ENCODE measurements at regions not wholly inside any gene's neighbourhood (a gene's known extent, or its start where the extent isn't known, plus 50 kb on each side); places are given as distances from the start of the nearest gene placed in this dataset.

GRCh38 chr5:111587728-111588127, 75.4 kb upstream of the STARD4 start:
- no peak for TF ChIP-seq YY1 (IDR thresholded peaks at IDR 0.05)
- TF ChIP-seq RAD21 (IDR thresholded peaks at IDR 0.05): no peak
- no peak for TF ChIP-seq ATF3 (IDR thresholded peaks at IDR 0.05)
- TF ChIP-seq ZBTB33 (IDR thresholded peaks at IDR 0.05): no peak
- TF ChIP-seq MAX (IDR thresholded peaks at IDR 0.05): no peak
- TF ChIP-seq RXRA (IDR thresholded peaks at IDR 0.05): no peak
- TF ChIP-seq FOXA2 (IDR thresholded peaks at IDR 0.05): no peak
- TF ChIP-seq EGR1 (IDR thresholded peaks at IDR 0.05; ENCODE audit: low read depth in 2 of 2): no peak
- TF ChIP-seq HNF4G (IDR thresholded peaks at IDR 0.05): no peak
- TF ChIP-seq JUND (IDR thresholded peaks at IDR 0.05): no peak
- TF ChIP-seq GABPA (IDR thresholded peaks at IDR 0.05 in 1 of 2, conservative IDR thresholded peaks at IDR 0.05 in 1 of 2): no peak
- TF ChIP-seq NR2F2 (IDR thresholded peaks at IDR 0.05): no peak
- TF ChIP-seq REST (IDR thresholded peaks at IDR 0.05): no peak
- no peak for TF ChIP-seq HNF4A (conservative IDR thresholded peaks at IDR 0.05)
- TF ChIP-seq FOXA1 (IDR thresholded peaks at IDR 0.05): no peak
- TF ChIP-seq SP1 (IDR thresholded peaks at IDR 0.05): no peak
- no peak for TF ChIP-seq CTCF (IDR thresholded peaks at IDR 0.05; ENCODE audit: low read depth, low read length, missing input control)
- no peak for TF ChIP-seq TAF1 (conservative IDR thresholded peaks at IDR 0.05)
- Histone ChIP-seq H3K27ac (ENCODE audit: low read depth in 1 of 2, low read length in 2 of 2) (no peak overlapping the region), H3K27me3 (ENCODE audit: control insufficient read depth in 4 of 4, insufficient read depth in 4 of 4, low read length in 3 of 4) (no peaks in the 10 kb centered on the region), H3K4me1 (ENCODE audit: control insufficient read depth in 4 of 4, insufficient read depth in 4 of 4, low read length in 3 of 4) (no peaks in the 10 kb centered on the region), H3K9me3 (ENCODE audit: control insufficient read depth in 4 of 4, low read length in 3 of 4) (no peaks in the 10 kb centered on the region), H3K9ac (ENCODE audit: low read depth in 1 of 2, low read length in 2 of 2) (no peak overlapping the region), H3K36me3 (ENCODE audit: control insufficient read depth in 4 of 4, insufficient read depth in 3 of 4, low read depth in 1 of 4, low read length in 3 of 4) (no peaks in the 10 kb centered on the region), H3K4me3 (ENCODE audit: low read depth in 1 of 3, low read length in 3 of 3) (no peak overlapping the region)
- no peak for DNase-seq (ENCODE audit: low spot score)

- Histone ChIP-seq H3K4me3 (ENCODE audit: low read depth in 1 of 3, low read length in 3 of 3) (no peak overlapping the region), H3K27ac (ENCODE audit: low read depth in 1 of 2, low read length in 2 of 2) (no peak overlapping the region), H3K9ac (ENCODE audit: low read depth in 1 of 2, low read length in 2 of 2) (no peak overlapping the region), H3K27me3 (ENCODE audit: control insufficient read depth in 4 of 4, insufficient read depth in 4 of 4, low read length in 3 of 4) (no peaks in the 10 kb centered on the region), H3K9me3 (ENCODE audit: control insufficient read depth in 4 of 4, low read length in 3 of 4) (no peaks in the 10 kb centered on the region), H3K36me3 (ENCODE audit: control insufficient read depth in 4 of 4, insufficient read depth in 3 of 4, low read depth in 1 of 4, low read length in 3 of 4) (no peaks in the 10 kb centered on the region), H3K4me1 (ENCODE audit: control insufficient read depth in 4 of 4, insufficient read depth in 4 of 4, low read length in 3 of 4) (no peaks in the 10 kb centered on the region)
- TF ChIP-seq NR2F2 (IDR thresholded peaks at IDR 0.05): no peak
- WGBS: 65% methylated on average over 4 of the region's 4 CpGs
- DNase-seq (ENCODE audit: low spot score): no peak
Observed at GRCh38 chr5:111585946-111586345, 73.6 kb upstream of the STARD4 start.

Data from liver (tissue), 8 donors.